ENCODE measurements at regions not wholly inside any gene's neighbourhood (a gene's known extent, or its start where the extent isn't known, plus 50 kb on each side); places are given as distances from the start of the nearest gene placed in this dataset.

GRCh38 chr12:25768151-25768550 lies 190.3 kb upstream of the RASSF8 start:
- H3K9me3 Mint-ChIP-seq, result no peaks in the 10 kb centered on the region
- H3K36me3 Mint-ChIP-seq (ENCODE audit: insufficient read depth), result no peaks in the 10 kb centered on the region
- ATAC-seq, result no peak
- DNase-seq, result no peak
- no peak overlapping the region for H3K4me3 Mint-ChIP-seq
- H3K27me3 Mint-ChIP-seq (ENCODE audit: low read depth), result peaks cover 2% of the 10 kb centered on the region
- no peaks in the 10 kb centered on the region for H3K4me1 Mint-ChIP-seq (ENCODE audit: low read depth)

GRCh38 chr12:25769082-25769945 lies 189.2 kb upstream of the RASSF8 start:
- Mint-ChIP-seq H3K4me1 (ENCODE audit: low read depth) (no peaks in the 10 kb centered on the region), H3K4me3 (no peak overlapping the region), H3K27me3 (ENCODE audit: low read depth) (peaks cover 2% of the 10 kb centered on the region), H3K9me3 (no peaks in the 10 kb centered on the region), H3K36me3 (ENCODE audit: insufficient read depth) (no peaks in the 10 kb centered on the region)
- ATAC-seq (no peak), DNase-seq (no peak)

- no peak overlapping the region for H3K4me3 Mint-ChIP-seq
- no peaks in the 10 kb centered on the region for H3K9me3 Mint-ChIP-seq
Measured at GRCh38 chr12:25771041-25771440, 187.4 kb upstream of the RASSF8 start.

GRCh38 chr12:25771476-25771875 lies 187.0 kb upstream of the RASSF8 start:
- ATAC-seq (no peak), DNase-seq (no peak)
- no peaks in the 10 kb centered on the region for H3K9me3 Mint-ChIP-seq
- H3K4me3 Mint-ChIP-seq, result no peak overlapping the region
- H3K4me1 Mint-ChIP-seq (ENCODE audit: low read depth), result no peaks in the 10 kb centered on the region
- H3K27me3 Mint-ChIP-seq (ENCODE audit: low read depth), result peaks cover 2% of the 10 kb centered on the region
- no peaks in the 10 kb centered on the region for H3K36me3 Mint-ChIP-seq (ENCODE audit: insufficient read depth)

More at GRCh38 chr12:25771041-25771440, 187.4 kb upstream of the RASSF8 start:
- H3K27me3 Mint-ChIP-seq (ENCODE audit: low read depth), result peaks cover 2% of the 10 kb centered on the region
- H3K4me1 Mint-ChIP-seq (ENCODE audit: low read depth), result no peaks in the 10 kb centered on the region
- ATAC-seq, result no peak
- DNase-seq, result no peak
- H3K36me3 Mint-ChIP-seq (ENCODE audit: insufficient read depth), result no peaks in the 10 kb centered on the region

GRCh38 chr12:25775968-25776367 lies 182.5 kb upstream of the RASSF8 start:
- Mint-ChIP-seq H3K4me1 (ENCODE audit: low read depth) (no peaks in the 10 kb centered on the region), H3K36me3 (ENCODE audit: insufficient read depth) (no peaks in the 10 kb centered on the region), H3K27me3 (ENCODE audit: low read depth) (no peaks in the 10 kb centered on the region), H3K9me3 (no peaks in the 10 kb centered on the region), H3K4me3 (no peak overlapping the region)
- no peak for ATAC-seq
- no peak for DNase-seq

- ATAC-seq, result no peak
- Mint-ChIP-seq H3K4me3 (no peak overlapping the region), H3K4me1 (ENCODE audit: low read depth) (no peaks in the 10 kb centered on the region), H3K36me3 (ENCODE audit: insufficient read depth) (no peaks in the 10 kb centered on the region), H3K27me3 (ENCODE audit: low read depth) (no peaks in the 10 kb centered on the region), H3K9me3 (no peaks in the 10 kb centered on the region)
- no peak for DNase-seq
Measured at GRCh38 chr12:25780771-25781170, 177.7 kb upstream of the RASSF8 start.

- H3K4me3 Mint-ChIP-seq, result no peak overlapping the region
- no peak for DNase-seq
- no peaks in the 10 kb centered on the region for H3K36me3 Mint-ChIP-seq (ENCODE audit: insufficient read depth)
- no peak for ATAC-seq
- H3K9me3 Mint-ChIP-seq, result no peaks in the 10 kb centered on the region
- no peaks in the 10 kb centered on the region for H3K27me3 Mint-ChIP-seq (ENCODE audit: low read depth)
- H3K4me1 Mint-ChIP-seq (ENCODE audit: low read depth), result no peaks in the 10 kb centered on the region
Measured at GRCh38 chr12:25781232-25781631, 177.2 kb upstream of the RASSF8 start.

GRCh38 chr12:25783566-25783965 lies 174.9 kb upstream of the RASSF8 start:
- Mint-ChIP-seq H3K9me3 (no peaks in the 10 kb centered on the region), H3K27me3 (ENCODE audit: low read depth) (no peaks in the 10 kb centered on the region), H3K4me1 (ENCODE audit: low read depth) (no peaks in the 10 kb centered on the region), H3K36me3 (ENCODE audit: insufficient read depth) (no peaks in the 10 kb centered on the region), H3K4me3 (no peak overlapping the region)
- ATAC-seq (no peak), DNase-seq (no peak)

- ATAC-seq, result no peak
- H3K36me3 Mint-ChIP-seq (ENCODE audit: insufficient read depth), result no peaks in the 10 kb centered on the region
- H3K27me3 Mint-ChIP-seq (ENCODE audit: low read depth), result no peaks in the 10 kb centered on the region
- H3K4me3 Mint-ChIP-seq, result no peak overlapping the region
- H3K4me1 Mint-ChIP-seq (ENCODE audit: low read depth), result no peaks in the 10 kb centered on the region
- DNase-seq, result no peak
- H3K9me3 Mint-ChIP-seq, result no peaks in the 10 kb centered on the region
Measured at GRCh38 chr12:25784669-25785068, 173.8 kb upstream of the RASSF8 start.

- H3K4me3 Mint-ChIP-seq, result no peak overlapping the region
- H3K36me3 Mint-ChIP-seq (ENCODE audit: insufficient read depth), result no peaks in the 10 kb centered on the region
- DNase-seq, result no peak
- no peaks in the 10 kb centered on the region for H3K27me3 Mint-ChIP-seq (ENCODE audit: low read depth)
- no peak for ATAC-seq
- H3K4me1 Mint-ChIP-seq (ENCODE audit: low read depth), result no peaks in the 10 kb centered on the region
- H3K9me3 Mint-ChIP-seq, result no peaks in the 10 kb centered on the region
Measured at GRCh38 chr12:25785134-25785533, 173.3 kb upstream of the RASSF8 start.

- no peaks in the 10 kb centered on the region for H3K27me3 Mint-ChIP-seq (ENCODE audit: low read depth)
- H3K9me3 Mint-ChIP-seq, result no peaks in the 10 kb centered on the region
- no peak for DNase-seq
- H3K4me1 Mint-ChIP-seq (ENCODE audit: low read depth), result no peaks in the 10 kb centered on the region
- ATAC-seq, result no peak
- no peaks in the 10 kb centered on the region for H3K36me3 Mint-ChIP-seq (ENCODE audit: insufficient read depth)
- H3K4me3 Mint-ChIP-seq, result no peak overlapping the region
Measured at GRCh38 chr12:25787701-25788100, 170.8 kb upstream of the RASSF8 start.

- no peaks in the 10 kb centered on the region for H3K36me3 Mint-ChIP-seq (ENCODE audit: insufficient read depth)
- DNase-seq, result no peak
Measured at GRCh38 chr12:25788707-25789442, 169.6 kb upstream of the RASSF8 start.

GRCh38 chr12:25789541-25789944 lies 168.9 kb upstream of the RASSF8 start:
- Mint-ChIP-seq H3K36me3 (ENCODE audit: insufficient read depth) (no peaks in the 10 kb centered on the region), H3K27me3 (ENCODE audit: low read depth) (no peaks in the 10 kb centered on the region), H3K9me3 (no peaks in the 10 kb centered on the region), H3K4me1 (ENCODE audit: low read depth) (no peaks in the 10 kb centered on the region), H3K4me3 (no peak overlapping the region)
- ATAC-seq (no peak), DNase-seq (no peak)

More at GRCh38 chr12:25788707-25789442, 169.6 kb upstream of the RASSF8 start:
- no peak overlapping the region for H3K4me3 Mint-ChIP-seq
- H3K4me1 Mint-ChIP-seq (ENCODE audit: low read depth), result no peaks in the 10 kb centered on the region
- H3K27me3 Mint-ChIP-seq (ENCODE audit: low read depth), result no peaks in the 10 kb centered on the region
- H3K9me3 Mint-ChIP-seq, result no peaks in the 10 kb centered on the region
- no peak for ATAC-seq

GRCh38 chr12:25792031-25792430 lies 166.5 kb upstream of the RASSF8 start:
- ATAC-seq, result no peak

GRCh38 chr12:25793196-25793595 lies 165.3 kb upstream of the RASSF8 start:
- ATAC-seq (no peak), DNase-seq (no peak)
- H3K36me3 Mint-ChIP-seq (ENCODE audit: insufficient read depth), result no peaks in the 10 kb centered on the region
- H3K9me3 Mint-ChIP-seq, result no peaks in the 10 kb centered on the region
- no peaks in the 10 kb centered on the region for H3K4me1 Mint-ChIP-seq (ENCODE audit: low read depth)
- no peak overlapping the region for H3K4me3 Mint-ChIP-seq
- no peaks in the 10 kb centered on the region for H3K27me3 Mint-ChIP-seq (ENCODE audit: low read depth)

More at GRCh38 chr12:25792031-25792430, 166.5 kb upstream of the RASSF8 start:
- H3K4me1 Mint-ChIP-seq (ENCODE audit: low read depth), result no peaks in the 10 kb centered on the region
- no peaks in the 10 kb centered on the region for H3K36me3 Mint-ChIP-seq (ENCODE audit: insufficient read depth)
- H3K9me3 Mint-ChIP-seq, result no peaks in the 10 kb centered on the region
- no peak for DNase-seq
- H3K27me3 Mint-ChIP-seq (ENCODE audit: low read depth), result no peaks in the 10 kb centered on the region
- H3K4me3 Mint-ChIP-seq, result no peak overlapping the region
